ENCODE measurements at regions not wholly inside any gene's neighbourhood (a gene's known extent, or its start where the extent isn't known, plus 50 kb on each side); places are given as distances from the start of the nearest gene placed in this dataset.
A peak's percentile ranks its signal among the peaks of the same experiment; 100 is the strongest.
"Not testable (repeated sequence)": the region's sequence is repeated elsewhere in the genome, so short reads cannot be mapped to it uniquely, and the experiment has no call there.

DNA sequence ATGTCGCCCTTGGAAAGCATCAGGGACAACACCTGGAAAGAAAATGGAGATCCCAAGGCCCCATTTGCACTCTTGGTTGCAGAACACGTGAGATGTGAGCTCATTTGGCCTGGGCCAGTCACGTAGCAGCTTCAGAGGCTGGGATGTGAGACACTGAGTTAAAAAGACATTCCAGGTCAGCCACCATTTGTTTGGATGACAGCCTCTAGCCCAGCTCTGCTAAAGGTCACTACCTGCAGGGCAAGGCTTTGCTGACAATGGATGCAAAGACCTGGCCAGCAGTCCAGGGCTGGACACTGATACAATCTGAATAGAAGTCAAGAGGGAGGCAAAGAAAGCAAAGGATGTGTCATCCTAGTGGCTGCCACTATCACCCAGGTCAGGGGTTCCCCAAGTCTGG lies 83.9 kb upstream of the LRPPRC start:
- H3K27me3 ChIP-seq (ENCODE audit: control insufficient read depth in 3 of 3, insufficient read depth in 3 of 3, low read length in 3 of 3), result no peaks in the 10 kb centered on the region
- H3K4me1 ChIP-seq (ENCODE audit: control insufficient read depth in 3 of 3, insufficient read depth in 3 of 3, low read length in 3 of 3), result peaks cover 6 to 23% (median 6%) of the 10 kb centered on the region in 3 donors
- H3K9me3 ChIP-seq (ENCODE audit: control insufficient read depth in 3 of 3, low read length in 3 of 3), result no peaks in the 10 kb centered on the region
- no peaks in the 10 kb centered on the region for H3K36me3 ChIP-seq (ENCODE audit: control insufficient read depth in 3 of 3, insufficient read depth in 3 of 3, low read length in 3 of 3)
- H3K27ac ChIP-seq (ENCODE audit: low read depth, low read length), result no peak overlapping the region
- H3K9ac ChIP-seq (ENCODE audit: low read depth in 1 of 3, low read length in 3 of 3), result no peak overlapping the region
- H3K4me3 ChIP-seq (ENCODE audit: low read length in 3 of 3), result no peak overlapping the region

GRCh38 chr2:44083054-44083453 lies 85.6 kb upstream of the PPM1B start:
- Histone ChIP-seq H3K27ac (ENCODE audit: low read depth, low read length) (no peak overlapping the region), H3K9ac (ENCODE audit: low read depth in 1 of 3, low read length in 3 of 3) (peak overlapping the region in 1 of 3 donors; percentile 27), H3K36me3 (ENCODE audit: control insufficient read depth in 3 of 3, insufficient read depth in 3 of 3, low read length in 3 of 3) (no peaks in the 10 kb centered on the region)

GRCh38 chr2:44084850-44085249 lies 83.8 kb upstream of the PPM1B start:
- Histone ChIP-seq H3K9me3 (ENCODE audit: control insufficient read depth in 3 of 3, low read length in 3 of 3) (no peaks in the 10 kb centered on the region), H3K27ac (ENCODE audit: low read depth, low read length) (no peak overlapping the region), H3K9ac (ENCODE audit: low read depth in 1 of 3, low read length in 3 of 3) (no peak overlapping the region), H3K4me1 (ENCODE audit: control insufficient read depth in 3 of 3, insufficient read depth in 3 of 3, low read length in 3 of 3) (peaks cover 16 to 23% (median 16%) of the 10 kb centered on the region in 3 donors), H3K36me3 (ENCODE audit: control insufficient read depth in 3 of 3, insufficient read depth in 3 of 3, low read length in 3 of 3) (no peaks in the 10 kb centered on the region), H3K27me3 (ENCODE audit: control insufficient read depth in 3 of 3, insufficient read depth in 3 of 3, low read length in 3 of 3) (no peaks in the 10 kb centered on the region), H3K4me3 (ENCODE audit: low read length in 3 of 3) (no peak overlapping the region)

More at GRCh38 chr2:44083054-44083453, 85.6 kb upstream of the PPM1B start:
- Histone ChIP-seq H3K4me3 (ENCODE audit: low read length in 3 of 3) (no peak overlapping the region), H3K27me3 (ENCODE audit: control insufficient read depth in 3 of 3, insufficient read depth in 3 of 3, low read length in 3 of 3) (no peaks in the 10 kb centered on the region), H3K9me3 (ENCODE audit: control insufficient read depth in 3 of 3, low read length in 3 of 3) (no peaks in the 10 kb centered on the region), H3K4me1 (ENCODE audit: control insufficient read depth in 3 of 3, insufficient read depth in 3 of 3, low read length in 3 of 3) (peaks cover 15 to 25% (median 16%) of the 10 kb centered on the region in 3 donors)

- Histone ChIP-seq H3K4me3 (ENCODE audit: low read length in 3 of 3) (peak overlapping the region; percentile 53 to 71 (median 66)), H3K9me3 (ENCODE audit: control insufficient read depth in 3 of 3, low read length in 3 of 3) (no peaks in the 10 kb centered on the region), H3K9ac (ENCODE audit: low read depth in 1 of 3, low read length in 3 of 3) (peak overlapping the region; percentile 66 to 86 (median 79)), H3K36me3 (ENCODE audit: control insufficient read depth in 3 of 3, insufficient read depth in 3 of 3, low read length in 3 of 3) (no peaks in the 10 kb centered on the region), H3K27me3 (ENCODE audit: control insufficient read depth in 3 of 3, insufficient read depth in 3 of 3, low read length in 3 of 3) (no peaks in the 10 kb centered on the region), H3K27ac (ENCODE audit: low read depth, low read length) (peak overlapping the region; percentile 80), H3K4me1 (ENCODE audit: control insufficient read depth in 3 of 3, insufficient read depth in 3 of 3, low read length in 3 of 3) (peaks cover 19 to 30% (median 28%) of the 10 kb centered on the region in 3 donors)
Observed at GRCh38 chr2:44086629-44087028, 82.0 kb upstream of the PPM1B start.

- H3K9ac ChIP-seq (ENCODE audit: low read depth in 1 of 3, low read length in 3 of 3), result peak overlapping the region; percentile 66 to 86 (median 79)
Observed at GRCh38 chr2:44087036-44087713, 81.5 kb upstream of the PPM1B start.

DNA sequence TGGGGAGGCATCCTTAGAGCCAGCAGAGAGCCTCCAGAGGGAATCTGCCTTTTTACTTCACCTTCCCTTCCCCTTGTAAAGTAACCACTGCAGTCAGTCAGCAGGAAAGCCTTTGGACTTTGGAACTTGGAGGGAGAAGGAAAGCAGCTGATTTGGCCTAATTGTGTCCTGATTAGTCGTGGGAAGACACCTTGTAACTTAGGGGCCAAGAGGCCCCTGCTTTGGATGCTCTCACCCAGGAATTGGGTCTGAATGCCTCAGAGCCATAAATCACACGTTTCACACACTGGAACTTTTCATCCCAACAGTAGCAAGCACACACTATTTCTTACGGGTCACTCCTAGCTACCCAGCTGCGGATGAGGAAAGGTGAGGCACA lies 81.0 kb upstream of the PPM1B start:
- H3K36me3 ChIP-seq (ENCODE audit: control insufficient read depth in 3 of 3, insufficient read depth in 3 of 3, low read length in 3 of 3), result no peaks in the 10 kb centered on the region
- H3K4me1 ChIP-seq (ENCODE audit: control insufficient read depth in 3 of 3, insufficient read depth in 3 of 3, low read length in 3 of 3), result peaks cover 19 to 30% (median 28%) of the 10 kb centered on the region in 3 donors
- H3K9me3 ChIP-seq (ENCODE audit: control insufficient read depth in 3 of 3, low read length in 3 of 3), result no peaks in the 10 kb centered on the region
- H3K9ac ChIP-seq (ENCODE audit: low read depth in 1 of 3, low read length in 3 of 3), result peak overlapping the region; percentile 51 to 79 (median 52)
- H3K4me3 ChIP-seq (ENCODE audit: low read length in 3 of 3), result peak overlapping the region; percentile 45 to 71 (median 53)
- no peaks in the 10 kb centered on the region for H3K27me3 ChIP-seq (ENCODE audit: control insufficient read depth in 3 of 3, insufficient read depth in 3 of 3, low read length in 3 of 3)
- peak overlapping the region; percentile 80 for H3K27ac ChIP-seq (ENCODE audit: low read depth, low read length)

More at GRCh38 chr2:44087036-44087713, 81.5 kb upstream of the PPM1B start:
- H3K27me3 ChIP-seq (ENCODE audit: control insufficient read depth in 3 of 3, insufficient read depth in 3 of 3, low read length in 3 of 3), result no peaks in the 10 kb centered on the region
- peaks cover 19 to 30% (median 28%) of the 10 kb centered on the region in 3 donors for H3K4me1 ChIP-seq (ENCODE audit: control insufficient read depth in 3 of 3, insufficient read depth in 3 of 3, low read length in 3 of 3)
- H3K9me3 ChIP-seq (ENCODE audit: control insufficient read depth in 3 of 3, low read length in 3 of 3), result no peaks in the 10 kb centered on the region
- peak overlapping the region; percentile 53 to 71 (median 66) for H3K4me3 ChIP-seq (ENCODE audit: low read length in 3 of 3)
- peak overlapping the region; percentile 80 for H3K27ac ChIP-seq (ENCODE audit: low read depth, low read length)
- no peaks in the 10 kb centered on the region for H3K36me3 ChIP-seq (ENCODE audit: control insufficient read depth in 3 of 3, insufficient read depth in 3 of 3, low read length in 3 of 3)

DNA sequence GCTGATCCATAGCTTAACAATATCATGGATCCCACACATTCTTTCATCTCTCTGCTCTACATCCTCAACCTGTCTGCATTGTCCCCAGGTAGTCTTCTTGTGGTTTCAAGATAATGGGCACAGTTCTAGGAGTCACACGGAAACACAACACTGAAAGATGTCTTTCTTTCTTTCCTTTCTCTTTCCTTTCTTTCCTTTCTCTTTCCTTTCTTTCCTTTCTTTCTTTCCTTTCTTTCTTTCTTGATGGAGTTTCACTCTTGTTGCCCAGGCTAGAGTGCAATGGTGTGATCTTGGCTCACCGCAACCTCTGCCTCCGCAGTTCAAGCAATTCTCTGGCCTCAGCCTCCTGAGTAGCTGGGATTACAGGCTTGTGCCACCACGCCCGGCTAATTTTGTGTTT lies 76.2 kb upstream of the PPM1B start:
- H3K27ac ChIP-seq (ENCODE audit: low read depth, low read length), result not testable (repeated sequence)

DNA sequence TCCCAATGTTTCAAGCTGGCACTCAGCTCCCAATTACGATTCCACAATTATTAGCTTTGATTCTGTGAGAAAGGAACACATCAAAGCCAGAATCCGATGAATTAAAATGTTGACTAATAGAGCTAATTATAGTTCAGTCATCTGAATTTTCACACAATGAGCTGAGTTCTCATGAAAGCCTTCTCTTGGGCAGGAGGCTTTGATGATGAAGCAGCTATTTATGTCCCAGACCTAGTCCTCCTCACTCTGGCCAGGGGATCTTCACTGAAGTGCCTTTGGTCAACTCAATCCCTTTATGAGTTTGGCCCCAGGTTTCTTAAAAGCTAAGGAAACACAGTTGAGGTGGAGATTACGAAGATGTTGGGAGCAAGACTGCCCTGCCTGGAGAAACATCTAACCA lies 74.7 kb upstream of the PPM1B start:
- no peaks in the 10 kb centered on the region for H3K9me3 ChIP-seq (ENCODE audit: control insufficient read depth in 3 of 3, low read length in 3 of 3)
- H3K4me3 ChIP-seq (ENCODE audit: low read length in 3 of 3), result no peak overlapping the region
- no peak overlapping the region for H3K9ac ChIP-seq (ENCODE audit: low read depth in 1 of 3, low read length in 3 of 3)
- H3K27ac ChIP-seq (ENCODE audit: low read depth, low read length), result no peak overlapping the region
- H3K4me1 ChIP-seq (ENCODE audit: control insufficient read depth in 3 of 3, insufficient read depth in 3 of 3, low read length in 3 of 3), result peaks cover 3 to 16% (median 8%) of the 10 kb centered on the region in 3 donors
- H3K36me3 ChIP-seq (ENCODE audit: control insufficient read depth in 3 of 3, insufficient read depth in 3 of 3, low read length in 3 of 3), result no peaks in the 10 kb centered on the region
- H3K27me3 ChIP-seq (ENCODE audit: control insufficient read depth in 3 of 3, insufficient read depth in 3 of 3, low read length in 3 of 3), result no peaks in the 10 kb centered on the region

More for the DNA sequence above, 76.2 kb upstream of the PPM1B start:
- H3K9ac ChIP-seq (ENCODE audit: low read depth in 1 of 3, low read length in 3 of 3); H3K4me3 ChIP-seq (ENCODE audit: low read length in 3 of 3); H3K9me3 ChIP-seq (ENCODE audit: control insufficient read depth in 3 of 3, low read length in 3 of 3); H3K27me3 ChIP-seq (ENCODE audit: control insufficient read depth in 3 of 3, insufficient read depth in 3 of 3, low read length in 3 of 3); H3K36me3 ChIP-seq (ENCODE audit: control insufficient read depth in 3 of 3, insufficient read depth in 3 of 3, low read length in 3 of 3): not testable (repeated sequence)
- H3K4me1 ChIP-seq (ENCODE audit: control insufficient read depth in 3 of 3, insufficient read depth in 3 of 3, low read length in 3 of 3), result peaks cover 7 to 21% (median 15%) of the 10 kb centered on the region in 3 donors

DNA sequence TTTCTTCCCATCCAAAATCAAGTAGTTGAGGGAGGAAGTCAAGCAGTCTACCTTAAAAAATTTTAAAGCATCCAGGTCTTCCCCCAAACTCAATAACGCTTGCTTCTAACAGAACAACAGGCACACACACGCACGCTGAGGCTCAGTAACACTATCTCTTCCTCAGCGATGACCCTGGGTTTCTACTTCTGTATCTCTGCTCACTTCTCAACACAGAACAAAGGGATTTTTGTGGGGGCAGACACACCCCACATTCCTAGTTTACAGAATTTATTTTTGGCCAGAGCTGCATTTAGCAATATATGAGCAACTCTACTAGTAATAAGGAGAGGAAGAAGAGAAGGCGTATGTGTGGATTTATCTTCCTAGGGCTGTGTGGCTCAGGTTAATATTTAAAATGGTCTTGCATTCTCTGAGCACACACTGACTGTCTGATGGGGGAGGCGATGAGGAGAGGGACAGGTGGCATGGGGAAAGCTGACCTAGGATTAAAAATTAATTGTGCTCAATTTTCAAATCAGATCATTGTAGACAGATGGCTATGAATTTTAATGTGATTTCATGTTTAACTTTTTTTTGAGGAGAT lies 71.3 kb upstream of the PPM1B start:
- no peaks in the 10 kb centered on the region for H3K36me3 ChIP-seq (ENCODE audit: control insufficient read depth in 3 of 3, insufficient read depth in 3 of 3, low read length in 3 of 3)

DNA sequence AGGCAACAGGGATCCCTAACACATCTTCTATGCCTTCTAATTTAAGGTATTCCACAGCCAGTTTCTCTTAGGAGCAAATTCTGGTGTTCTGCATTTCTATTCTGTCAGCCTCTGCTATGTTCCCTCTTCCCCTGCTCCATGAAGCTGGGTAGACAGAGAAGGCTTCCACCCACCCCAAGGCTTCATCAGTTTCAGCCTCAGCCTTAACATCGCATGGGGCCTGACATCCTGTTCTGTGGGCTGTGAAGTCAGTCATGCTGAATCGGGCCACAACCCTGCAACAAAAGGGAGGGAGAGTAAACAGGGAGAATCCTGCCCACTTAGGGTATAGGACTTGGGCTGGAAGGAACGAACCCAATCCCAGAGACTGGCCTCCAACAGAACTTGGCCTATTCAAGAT lies 70.6 kb upstream of the PPM1B start:
- Histone ChIP-seq H3K4me1 (ENCODE audit: control insufficient read depth in 3 of 3, insufficient read depth in 3 of 3, low read length in 3 of 3) (peaks cover under 1 to 23% (median 11%) of the 10 kb centered on the region in 3 donors), H3K4me3 (ENCODE audit: low read length in 3 of 3) (no peak overlapping the region), H3K27me3 (ENCODE audit: control insufficient read depth in 3 of 3, insufficient read depth in 3 of 3, low read length in 3 of 3) (no peaks in the 10 kb centered on the region), H3K36me3 (ENCODE audit: control insufficient read depth in 3 of 3, insufficient read depth in 3 of 3, low read length in 3 of 3) (no peaks in the 10 kb centered on the region), H3K27ac (ENCODE audit: low read depth, low read length) (no peak overlapping the region), H3K9me3 (ENCODE audit: control insufficient read depth in 3 of 3, low read length in 3 of 3) (no peaks in the 10 kb centered on the region), H3K9ac (ENCODE audit: low read depth in 1 of 3, low read length in 3 of 3) (no peak overlapping the region)

More for the DNA sequence above, 71.3 kb upstream of the PPM1B start:
- Histone ChIP-seq H3K4me3 (ENCODE audit: low read length in 3 of 3) (no peak overlapping the region), H3K4me1 (ENCODE audit: control insufficient read depth in 3 of 3, insufficient read depth in 3 of 3, low read length in 3 of 3) (peaks cover 0 to 21% (median 6%) of the 10 kb centered on the region in 3 donors), H3K9me3 (ENCODE audit: control insufficient read depth in 3 of 3, low read length in 3 of 3) (no peaks in the 10 kb centered on the region), H3K27ac (ENCODE audit: low read depth, low read length) (no peak overlapping the region), H3K9ac (ENCODE audit: low read depth in 1 of 3, low read length in 3 of 3) (no peak overlapping the region), H3K27me3 (ENCODE audit: control insufficient read depth in 3 of 3, insufficient read depth in 3 of 3, low read length in 3 of 3) (no peaks in the 10 kb centered on the region)
